Right lobe of liver (tissue), 6 donors: ENCODE measurements at regions not wholly inside any gene's neighbourhood (a gene's known extent, or its start where the extent isn't known, plus 50 kb on each side); places are given as distances from the start of the nearest gene placed in this dataset.

Experiments used
- ATAC-seq, 4 donors: fragments of 200-7000 bp; cut with Tn5 transposase; one replicate each; pipeline ENCODE4 v1.9.1; 2020; ENCODE audit warnings: mild to moderate bottlenecking in 4 of 4, moderate library complexity in 4 of 4
- DNase-seq, 3 donors: peaks; one replicate each; pipeline ENCODE4 v3.0.0-alpha.2; 2020
- H3K27ac ChIP-seq, 3 donors: fragments of 200-600 bp; one replicate each; pipeline ENCODE4 v1.8.0; 2022
- H3K27me3 ChIP-seq, 2 donors: fragments of 200-600 bp; one replicate each; pipeline ENCODE4 v1.8.0; 2022
- H3K36me3 ChIP-seq, 4 donors: fragments of 200-600 bp; sonication (generic) in 1 of 4; one replicate each; pipeline versions ENCODE4 v1.5.1 to v1.8.0; 2017 to 2022; ENCODE audit warnings: control low read depth in 1 of 4
- H3K4me1 ChIP-seq, 4 donors: fragments of 200-600 bp; sonication (generic) in 1 of 4; one replicate each; pipeline versions ENCODE4 v1.5.1 to v1.8.0; 2017 to 2022; ENCODE audit warnings: control low read depth in 1 of 4
- H3K4me3 ChIP-seq, 3 donors: fragments of 200-600 bp; one replicate each; pipeline ENCODE4 v1.8.0; 2022
- H3K9me3 ChIP-seq, 4 donors: fragments of 200-600 bp; sonication (generic) in 1 of 4; one replicate each; pipeline versions ENCODE4 v1.5.1 to v1.8.0; 2017 to 2022; ENCODE audit warnings: control low read depth in 1 of 4
- POLR2A ChIP-seq: fragments of 450-650 bp; IDR thresholded peaks from one replicate; pipeline ENCODE4 v1.6.1; 2017; ENCODE audit warnings: antibody characterized with exemption, mild to moderate bottlenecking
- WGBS: methylation state at CpG from one replicate; pipeline ENCODE4 v1.1.6; 2018; ENCODE audit warnings: low coverage, low lambda C conversion rate; ENCODE audit not compliant: insufficient coverage; ENCODE audit errors: missing lambda C conversion rate; 5-methylcytosine and 5-hydroxymethylcytosine counted together
- intact Hi-C, 2 donors: fragments of 100-400 bp; cut with DNase I; formaldehyde crosslinking; loops; one replicate each; pipeline versions ENCODE4 v1.11.2 to v1.14.1; 2022
- TF ChIP-seq, protein P1 (sequence below), 4 donors: fragments of 200-600 bp in 3 of 4; fragments of 450-650 bp in 1 of 4; IDR thresholded peaks; one replicate each; pipeline versions ENCODE4 v1.5.1 to v1.8.0; 2016 to 2022; ENCODE audit warnings: antibody characterized with exemption in 4 of 4, mild to moderate bottlenecking in 2 of 4
- donor health status: DM: no; HTN: yes; CAD: no.
- donor health status: DM: no; HTN: no; CAD: no.
- donor health status: DM: no; HTN: no; CAD: no.
- donor health status: DM: no; HTN: yes; CAD: no.
- donor health status: DM: no; HTN: yes; CAD: no.

DNA sequence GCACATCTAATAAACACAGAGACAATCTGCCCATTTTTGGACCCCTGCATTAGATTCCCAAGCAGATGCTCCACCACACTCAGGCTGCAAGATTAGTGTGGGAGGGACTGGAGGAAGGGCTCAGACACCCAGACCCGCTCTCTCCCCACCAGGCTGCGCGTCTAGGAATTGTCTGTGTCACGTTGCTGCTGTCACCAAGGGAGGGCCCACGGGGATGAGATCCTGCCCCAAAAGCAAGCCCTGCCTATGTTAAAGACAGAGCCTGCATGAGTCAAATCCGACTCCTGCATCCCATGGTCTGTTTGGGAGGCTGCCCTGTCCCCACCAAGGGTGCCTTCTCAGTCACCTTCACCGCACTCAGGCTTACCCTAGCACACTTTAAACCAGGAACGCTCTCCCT lies 114.4 kb upstream of the ZNF507 start:
- DNase-seq, result no peak
- intact Hi-C loops, result no loop called here

DNA sequence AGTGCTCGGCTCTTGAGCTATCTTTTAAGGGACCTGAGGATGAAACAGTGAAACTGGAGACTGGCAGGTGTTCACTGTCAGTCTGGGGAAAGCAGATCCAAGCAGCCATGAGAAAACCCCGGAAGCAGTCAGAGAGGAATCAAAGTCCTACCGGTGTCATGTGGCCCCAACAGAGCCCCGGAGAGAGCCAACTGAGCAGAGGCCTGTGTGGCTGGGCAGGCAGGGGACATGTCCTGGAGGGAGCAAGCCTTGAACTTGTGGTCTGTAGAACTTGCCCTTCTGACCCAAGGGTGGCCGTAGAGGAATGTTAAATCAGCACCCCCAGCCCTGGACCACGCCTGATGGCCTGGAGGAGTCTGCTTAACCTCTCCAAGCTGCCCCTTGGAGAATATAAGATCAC lies 113.7 kb upstream of the ZNF507 start:
- no peak for TF ChIP-seq POLR2A
- TF ChIP-seq, protein P1, sequence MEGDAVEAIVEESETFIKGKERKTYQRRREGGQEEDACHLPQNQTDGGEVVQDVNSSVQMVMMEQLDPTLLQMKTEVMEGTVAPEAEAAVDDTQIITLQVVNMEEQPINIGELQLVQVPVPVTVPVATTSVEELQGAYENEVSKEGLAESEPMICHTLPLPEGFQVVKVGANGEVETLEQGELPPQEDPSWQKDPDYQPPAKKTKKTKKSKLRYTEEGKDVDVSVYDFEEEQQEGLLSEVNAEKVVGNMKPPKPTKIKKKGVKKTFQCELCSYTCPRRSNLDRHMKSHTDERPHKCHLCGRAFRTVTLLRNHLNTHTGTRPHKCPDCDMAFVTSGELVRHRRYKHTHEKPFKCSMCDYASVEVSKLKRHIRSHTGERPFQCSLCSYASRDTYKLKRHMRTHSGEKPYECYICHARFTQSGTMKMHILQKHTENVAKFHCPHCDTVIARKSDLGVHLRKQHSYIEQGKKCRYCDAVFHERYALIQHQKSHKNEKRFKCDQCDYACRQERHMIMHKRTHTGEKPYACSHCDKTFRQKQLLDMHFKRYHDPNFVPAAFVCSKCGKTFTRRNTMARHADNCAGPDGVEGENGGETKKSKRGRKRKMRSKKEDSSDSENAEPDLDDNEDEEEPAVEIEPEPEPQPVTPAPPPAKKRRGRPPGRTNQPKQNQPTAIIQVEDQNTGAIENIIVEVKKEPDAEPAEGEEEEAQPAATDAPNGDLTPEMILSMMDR (IDR thresholded peaks at IDR 0.05), result no peak

More for the DNA sequence above, 114.4 kb upstream of the ZNF507 start:
- Histone ChIP-seq H3K27ac (no peak overlapping the region), H3K27me3 (no peaks in the 10 kb centered on the region), H3K9me3 (no peaks in the 10 kb centered on the region), H3K4me3 (no peak overlapping the region), H3K4me1 (no peaks in the 10 kb centered on the region), H3K36me3 (no peaks in the 10 kb centered on the region)
- TF ChIP-seq, protein P1 (IDR thresholded peaks at IDR 0.05), result no peak
- TF ChIP-seq POLR2A, result no peak
- ATAC-seq, result no peak
- 63% methylated on average over 3 of the region's 8 CpGs for WGBS

DNA sequence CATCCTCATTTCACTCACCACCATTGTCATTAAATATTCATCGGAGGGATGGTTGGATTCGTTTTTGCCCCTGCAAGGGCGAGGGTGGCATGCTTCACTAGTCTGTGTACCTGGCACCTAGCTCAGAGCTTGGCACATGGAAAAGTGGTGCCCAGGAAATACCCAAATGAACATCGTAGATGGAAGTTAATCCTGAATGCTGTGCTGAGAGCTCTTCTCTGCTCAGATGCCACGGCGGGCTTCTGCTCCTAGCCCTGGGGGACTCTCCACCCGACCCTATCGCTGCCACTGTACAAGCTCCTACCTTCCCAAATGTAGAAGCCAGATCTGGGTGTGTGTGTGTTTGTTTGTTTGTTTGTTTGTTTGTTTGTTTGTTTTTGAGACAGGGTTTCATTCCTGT lies 113.0 kb upstream of the ZNF507 start:
- DNase-seq, result no peak
- H3K27ac ChIP-seq, result no peak overlapping the region
- H3K36me3 ChIP-seq, result no peaks in the 10 kb centered on the region
- H3K9me3 ChIP-seq, result no peaks in the 10 kb centered on the region
- H3K4me3 ChIP-seq, result no peak overlapping the region
- TF ChIP-seq, protein P1 (IDR thresholded peaks at IDR 0.05), result no peak
- TF ChIP-seq POLR2A, result no peak
- 47% methylated on average over 6 of the region's 8 CpGs for WGBS
- intact Hi-C loops, result no loop called here
- no peak for ATAC-seq
- H3K4me1 ChIP-seq, result no peaks in the 10 kb centered on the region
- H3K27me3 ChIP-seq, result no peaks in the 10 kb centered on the region

More for the DNA sequence above, 113.7 kb upstream of the ZNF507 start:
- 50% methylated on average over 1 of the region's 6 CpGs for WGBS
- Histone ChIP-seq H3K36me3 (no peaks in the 10 kb centered on the region), H3K27ac (no peak overlapping the region), H3K27me3 (no peaks in the 10 kb centered on the region), H3K4me1 (no peaks in the 10 kb centered on the region), H3K9me3 (no peaks in the 10 kb centered on the region), H3K4me3 (no peak overlapping the region)
- DNase-seq, result no peak
- intact Hi-C loops, result no loop called here
- ATAC-seq, result no peak

DNA sequence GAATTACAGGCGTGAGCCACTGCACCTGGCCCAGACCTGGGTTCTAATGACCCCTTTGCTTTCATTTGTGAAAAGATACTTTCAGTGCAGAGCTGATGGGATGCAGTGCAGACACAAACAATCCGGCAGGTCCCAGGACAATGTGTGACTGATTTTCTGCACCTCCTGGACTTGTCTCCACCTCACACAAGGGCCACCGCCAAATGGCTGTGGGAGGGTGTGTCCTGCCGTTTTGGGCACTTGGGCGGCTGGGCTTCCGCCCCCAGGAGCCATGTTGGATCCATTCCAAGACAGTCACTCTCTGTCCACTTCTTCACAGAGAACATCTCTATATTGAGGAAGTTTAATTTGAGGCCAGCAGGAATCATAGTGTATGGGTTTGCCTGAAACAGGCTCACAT lies 112.3 kb upstream of the ZNF507 start:
- no peak for TF ChIP-seq POLR2A
- TF ChIP-seq, protein P1 (IDR thresholded peaks at IDR 0.05), result no peak
- H3K36me3 ChIP-seq, result no peaks in the 10 kb centered on the region
- DNase-seq, result no peak
- H3K4me3 ChIP-seq, result no peak overlapping the region
- H3K9me3 ChIP-seq, result no peaks in the 10 kb centered on the region
- 30% methylated on average over 4 of the region's 6 CpGs for WGBS
- intact Hi-C loops, result no loop called here
- H3K27me3 ChIP-seq, result no peaks in the 10 kb centered on the region
- ATAC-seq, result no peak
- no peaks in the 10 kb centered on the region for H3K4me1 ChIP-seq
- no peak overlapping the region for H3K27ac ChIP-seq

DNA sequence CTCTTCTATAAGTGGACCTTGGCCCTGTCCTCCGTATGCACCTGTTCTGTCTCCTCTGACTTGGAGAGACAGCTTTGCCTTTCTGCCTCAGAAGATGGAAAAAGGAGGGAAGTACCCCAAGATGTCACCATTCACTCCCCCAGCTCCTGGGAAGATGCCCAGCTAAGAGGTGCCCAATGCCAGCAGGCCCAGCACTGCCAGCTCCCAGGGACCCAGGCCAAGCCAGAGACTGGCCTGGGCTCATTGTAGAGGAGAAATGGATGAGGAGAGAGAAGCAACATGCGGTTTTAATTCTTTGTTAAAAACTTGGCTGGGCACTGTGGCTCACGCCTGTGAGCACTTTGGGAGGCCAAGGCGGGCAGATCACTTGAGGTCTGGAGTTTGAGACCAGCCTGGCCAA lies 111.5 kb upstream of the ZNF507 start:
- 52% methylated on average over 4 of the region's 4 CpGs for WGBS
- H3K36me3 ChIP-seq, result no peaks in the 10 kb centered on the region
- H3K4me3 ChIP-seq, result no peak overlapping the region
- DNase-seq, result no peak
- no peaks in the 10 kb centered on the region for H3K4me1 ChIP-seq
- intact Hi-C loops, result no loop called here
- ATAC-seq, result no peak
- H3K27ac ChIP-seq, result no peak overlapping the region
- H3K9me3 ChIP-seq, result no peaks in the 10 kb centered on the region
- no peak for TF ChIP-seq POLR2A
- no peaks in the 10 kb centered on the region for H3K27me3 ChIP-seq
